Upper lobe of left lung (tissue), 4 donors: ENCODE measurements at regions not wholly inside any gene's neighbourhood (a gene's known extent, or its start where the extent isn't known, plus 50 kb on each side); places are given as distances from the start of the nearest gene placed in this dataset.
"Not testable (repeated sequence)": the region's sequence is repeated elsewhere in the genome, so short reads cannot be mapped to it uniquely, and the experiment has no call there.

Experiments
- CTCF ChIP-seq, 6 experiments: fragments of 450-650 bp in 4 of 6; fragments of 200-600 bp in 2 of 6; sonication (generic) in 2 of 6; IDR thresholded peaks; one replicate each; pipeline ENCODE4 v1.5.1; 2016 to 2019; ENCODE audit warnings: antibody characterized with exemption in 6 of 6
- POLR2A ChIP-seq, 4 donors: fragments of 450-650 bp; IDR thresholded peaks; one replicate each; pipeline ENCODE4 v1.5.1; 2016 to 2017; ENCODE audit warnings: antibody characterized with exemption in 4 of 4, mild to moderate bottlenecking in 2 of 4
- POLR2AphosphoS5 ChIP-seq, 2 donors: sonication (generic); formaldehyde crosslinking; IDR thresholded peaks; one replicate each; pipeline ENCODE4 v1.5.1; 2017; ENCODE audit warnings: antibody characterized with exemption in 2 of 2

GRCh38 chr16:88198457-88199295 lies 184.1 kb upstream of the ZNF469 start:
- TF ChIP-seq POLR2A, CTCF, POLR2AphosphoS5 (IDR thresholded peaks at IDR 0.05): not testable (repeated sequence)
